ENCODE measurements at regions not wholly inside any gene's neighbourhood (a gene's known extent, or its start where the extent isn't known, plus 50 kb on each side); places are given as distances from the start of the nearest gene placed in this dataset.
"Not testable (repeated sequence)": the region's sequence is repeated elsewhere in the genome, so short reads cannot be mapped to it uniquely, and the experiment has no call there.

DNA sequence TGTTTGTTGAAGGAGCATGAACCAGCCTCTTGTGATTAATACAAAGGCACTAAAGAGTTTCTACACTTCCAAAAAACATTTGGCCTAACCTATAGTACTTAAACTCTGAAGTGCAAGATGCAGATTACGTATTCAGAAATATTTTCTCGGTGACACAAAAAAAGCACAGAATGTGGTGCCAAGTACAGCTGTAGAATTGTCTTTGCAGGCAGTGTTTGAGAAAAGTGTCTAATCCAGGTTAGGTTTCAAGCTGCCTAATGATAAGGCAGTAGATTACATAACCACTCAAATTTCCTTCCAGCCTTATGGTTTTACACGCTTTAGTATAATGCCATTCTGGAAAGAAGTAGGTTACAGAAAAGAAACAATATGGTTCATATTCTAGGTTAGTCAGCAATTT is 205.2 kb downstream of the KLHL28 start:
- DNase-seq (ENCODE audit: low read depth, low spot score): no peak
- in situ Hi-C loops (cut with HindIII; ENCODE audit: low pct_unique_long_range_greater_than_20kb, low sequenced_read_pairs): no loop called here

- in situ Hi-C loops (cut with HindIII; ENCODE audit: low pct_unique_long_range_greater_than_20kb, low sequenced_read_pairs): no loop called here
- DNase-seq (ENCODE audit: low read depth, low spot score): no peak
Observed at GRCh38 chr14:44745371-44745770, 216.4 kb downstream of the KLHL28 start.

DNA sequence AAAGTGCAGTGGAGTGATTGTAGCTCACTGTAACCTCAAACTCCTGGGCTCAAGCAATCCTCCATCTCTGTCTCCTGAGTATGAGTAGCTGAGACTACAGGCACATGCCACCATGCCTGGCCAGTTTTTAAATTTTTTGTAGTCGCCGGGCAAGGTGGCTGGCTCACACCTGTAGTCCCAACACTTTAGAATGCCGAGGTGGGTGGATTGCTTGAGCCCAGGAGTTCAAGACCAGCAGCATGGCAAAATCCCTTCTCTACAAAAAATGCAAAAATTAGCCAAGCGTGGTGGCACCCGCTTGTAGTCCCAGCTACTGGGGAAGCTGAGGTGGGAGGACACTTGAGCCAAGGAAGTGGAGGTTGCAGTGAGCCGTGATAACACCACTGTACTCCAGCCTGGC is 219.5 kb downstream of the KLHL28 start:
- in situ Hi-C loops (cut with HindIII; ENCODE audit: low pct_unique_long_range_greater_than_20kb, low sequenced_read_pairs): no loop called here
- no peak for DNase-seq (ENCODE audit: low read depth, low spot score)

DNA sequence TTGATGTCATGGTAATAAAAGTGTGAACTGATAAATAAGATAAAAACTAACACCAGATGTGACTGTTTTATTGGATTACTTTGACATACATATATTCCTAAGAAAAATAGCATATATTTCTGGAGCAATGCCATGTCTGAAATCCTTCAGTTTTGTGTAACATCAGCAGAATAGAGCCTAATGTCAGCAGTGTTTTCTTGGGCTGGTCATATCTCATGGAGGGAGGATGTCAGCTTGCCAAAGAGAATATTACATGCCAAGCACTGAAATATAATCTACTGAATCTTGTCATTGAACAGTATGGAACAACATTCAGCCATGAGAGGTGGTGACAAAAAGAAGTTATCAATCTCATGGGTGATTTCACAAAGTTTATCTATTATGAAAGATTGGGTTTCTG is 220.3 kb downstream of the KLHL28 start:
- DNase-seq (ENCODE audit: low read depth, low spot score): no peak
- in situ Hi-C loops (cut with HindIII; ENCODE audit: low pct_unique_long_range_greater_than_20kb, low sequenced_read_pairs): no loop called here

- in situ Hi-C loops (cut with HindIII; ENCODE audit: low pct_unique_long_range_greater_than_20kb, low sequenced_read_pairs): no loop called here
Observed at GRCh38 chr14:44736326-44736725, 225.4 kb downstream of the KLHL28 start.

GRCh38 chr14:44732144-44732543 is 225.1 kb upstream of the FSCB start:
- in situ Hi-C loops (cut with HindIII; ENCODE audit: low pct_unique_long_range_greater_than_20kb, low sequenced_read_pairs): no loop called here
- no peak for DNase-seq (ENCODE audit: low read depth, low spot score)

More at GRCh38 chr14:44736326-44736725, 225.4 kb downstream of the KLHL28 start:
- no peak for DNase-seq (ENCODE audit: low read depth, low spot score)

DNA sequence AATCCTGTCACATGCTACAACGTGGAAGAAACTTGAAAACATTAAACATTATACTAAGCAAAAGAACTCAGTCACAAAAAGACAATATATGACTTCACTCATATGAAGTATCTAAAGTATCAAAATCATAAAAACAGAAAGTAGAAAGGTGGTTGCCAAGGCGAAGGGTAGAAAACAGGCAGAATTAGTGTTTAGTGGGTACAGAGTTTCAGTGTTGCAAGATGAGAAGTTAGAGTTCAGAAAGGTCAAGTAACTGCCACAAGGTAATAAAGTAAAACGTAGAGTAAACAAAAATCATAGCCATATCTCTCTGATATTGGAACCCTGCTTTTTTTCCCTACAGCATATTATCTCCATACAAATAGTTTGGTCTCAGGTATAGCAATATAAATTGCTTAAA is 223.8 kb upstream of the FSCB start:
- in situ Hi-C loops (cut with HindIII; ENCODE audit: low pct_unique_long_range_greater_than_20kb, low sequenced_read_pairs): no loop called here
- no peak for DNase-seq (ENCODE audit: low read depth, low spot score)

DNA sequence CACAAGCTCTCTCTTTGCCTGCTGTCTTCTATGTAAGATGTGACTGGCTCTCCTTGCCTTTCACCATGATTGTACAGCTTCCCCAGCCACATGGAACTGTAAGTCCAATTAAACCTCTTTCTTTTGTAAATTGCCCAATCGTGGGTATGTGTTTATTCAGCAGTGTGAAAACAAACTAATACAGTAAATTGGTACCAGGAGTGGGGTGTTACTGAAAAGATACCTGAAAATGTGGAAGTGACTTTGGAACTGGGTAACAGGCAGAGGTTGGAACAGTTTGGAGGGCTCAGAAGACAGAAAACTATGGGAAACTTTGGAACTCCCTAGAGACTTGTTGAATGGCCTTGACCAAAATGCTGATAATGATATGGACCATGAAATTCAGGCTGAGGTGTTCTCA is 214.3 kb upstream of the FSCB start:
- in situ Hi-C loops (cut with HindIII; ENCODE audit: low pct_unique_long_range_greater_than_20kb, low sequenced_read_pairs); DNase-seq (ENCODE audit: low read depth, low spot score): not testable (repeated sequence)

GRCh38 chr14:44720707-44721106 is 213.6 kb upstream of the FSCB start:
- DNase-seq (ENCODE audit: low read depth, low spot score): no peak
- in situ Hi-C loops (cut with HindIII; ENCODE audit: low pct_unique_long_range_greater_than_20kb, low sequenced_read_pairs): no loop called here

DNA sequence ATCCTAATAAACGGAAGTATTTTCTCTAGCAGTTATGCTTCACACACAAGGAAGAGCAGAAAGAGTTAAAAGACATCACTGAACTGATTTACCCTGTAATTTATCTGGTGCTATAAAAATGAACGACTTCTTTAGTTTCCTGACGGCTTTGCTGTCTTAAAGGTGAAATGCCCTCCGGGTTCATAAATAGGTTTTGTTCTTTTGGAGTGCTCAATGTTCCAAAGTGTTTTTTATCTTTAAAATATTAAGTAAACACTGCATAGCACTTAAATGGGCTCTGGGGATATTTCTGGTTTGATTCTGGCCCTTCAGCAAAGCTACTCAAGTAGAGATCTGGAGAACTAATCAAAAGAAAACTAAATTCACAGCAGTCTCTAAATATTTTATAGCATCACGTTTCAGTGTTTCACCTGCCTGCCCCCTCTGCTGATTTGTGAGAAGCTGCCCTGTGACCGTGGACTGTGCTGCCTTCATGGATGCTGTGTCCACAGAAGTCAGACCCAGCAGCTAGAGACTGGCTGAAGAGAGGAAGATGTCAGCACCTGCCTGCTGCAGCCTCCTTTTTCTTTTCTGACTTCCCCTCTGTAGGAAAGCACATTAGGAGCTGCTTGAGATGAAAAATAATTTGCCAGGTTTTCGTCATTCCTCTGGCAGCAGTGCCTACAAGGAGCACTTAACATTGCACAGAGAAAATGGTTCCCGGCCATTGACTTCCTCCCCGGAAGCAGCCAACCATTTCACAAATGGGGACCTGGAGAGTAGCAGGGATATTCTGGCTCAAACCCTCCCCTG is 205.1 kb upstream of the FSCB start:
- no peak for DNase-seq (ENCODE audit: low read depth, low spot score)
- in situ Hi-C loops (cut with HindIII; ENCODE audit: low pct_unique_long_range_greater_than_20kb, low sequenced_read_pairs): no loop called here

DNA sequence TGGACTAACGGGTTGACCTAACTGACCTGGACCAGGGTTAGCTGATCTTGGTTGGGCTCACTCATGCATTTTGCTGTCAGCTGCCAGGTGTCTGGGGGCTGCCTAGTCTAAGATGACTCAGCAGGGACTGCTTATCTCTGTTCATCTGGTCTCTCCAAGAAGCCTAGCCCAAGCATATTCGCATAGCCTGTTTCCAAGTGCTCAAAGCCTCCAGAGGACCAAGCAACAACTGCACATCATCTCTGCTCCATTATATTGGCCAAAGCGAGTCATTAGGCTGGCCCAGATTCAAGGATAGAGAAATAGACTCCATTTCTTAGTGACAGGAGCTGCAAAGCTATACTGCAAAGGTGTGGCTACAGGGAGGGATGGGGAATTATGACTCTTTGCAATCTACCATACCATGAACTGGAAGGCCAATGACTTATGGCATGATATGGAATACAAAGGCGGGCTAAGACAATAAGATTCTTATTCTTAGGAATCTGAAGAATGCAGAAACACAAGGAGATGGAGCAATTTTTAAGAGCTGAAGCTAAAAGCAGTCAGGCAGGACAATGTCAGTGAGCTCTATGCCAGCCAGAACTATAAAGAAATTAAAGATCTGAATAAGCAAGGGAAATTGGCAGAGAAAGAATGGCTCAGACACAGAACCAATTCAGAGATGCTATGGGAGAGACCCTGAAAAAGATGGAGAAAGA is 194.6 kb upstream of the FSCB start:
- no peak for DNase-seq (ENCODE audit: low read depth, low spot score)
- in situ Hi-C loops (cut with HindIII; ENCODE audit: low pct_unique_long_range_greater_than_20kb, low sequenced_read_pairs): no loop called here

GRCh38 chr14:44700694-44701093 is 193.6 kb upstream of the FSCB start:
- no peak for DNase-seq (ENCODE audit: low read depth, low spot score)
- in situ Hi-C loops (cut with HindIII; ENCODE audit: low pct_unique_long_range_greater_than_20kb, low sequenced_read_pairs): no loop called here

GRCh38 chr14:44700184-44700583 is 193.1 kb upstream of the FSCB start:
- in situ Hi-C loops (cut with HindIII; ENCODE audit: low pct_unique_long_range_greater_than_20kb, low sequenced_read_pairs): no loop called here
- no peak for DNase-seq (ENCODE audit: low read depth, low spot score)

- no peak for DNase-seq (ENCODE audit: low read depth, low spot score)
- in situ Hi-C loops (cut with HindIII; ENCODE audit: low pct_unique_long_range_greater_than_20kb, low sequenced_read_pairs): no loop called here
Observed at GRCh38 chr14:44699391-44699790, 192.3 kb upstream of the FSCB start.

DNA sequence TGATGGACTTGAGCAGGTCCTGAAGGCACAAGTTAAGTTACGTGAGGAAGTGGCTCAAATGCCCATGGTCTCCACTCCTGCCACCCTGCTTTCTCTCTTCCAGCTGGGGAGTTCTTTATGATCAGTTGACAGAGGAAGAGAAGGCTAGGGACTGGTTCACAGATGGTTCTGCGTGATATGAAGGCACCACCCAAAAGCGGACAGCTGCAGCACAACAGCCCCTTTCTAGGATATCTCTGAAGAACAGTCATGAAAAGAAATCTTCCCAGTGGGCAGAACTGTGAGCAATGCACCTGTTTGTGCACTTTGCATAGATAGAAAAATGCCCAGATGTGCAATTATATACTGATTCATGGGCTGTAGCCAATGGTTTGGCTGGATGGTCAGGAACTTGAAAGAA is 162.4 kb upstream of the FSCB start:
- in situ Hi-C loops (cut with HindIII; ENCODE audit: low pct_unique_long_range_greater_than_20kb, low sequenced_read_pairs): no loop called here
- DNase-seq (ENCODE audit: low read depth, low spot score): no peak

GRCh38 chr14:44663136-44663535 is 156.1 kb upstream of the FSCB start:
- in situ Hi-C loops (cut with HindIII; ENCODE audit: low pct_unique_long_range_greater_than_20kb, low sequenced_read_pairs): no loop called here

GRCh38 chr14:44662250-44662891 is 155.3 kb upstream of the FSCB start:
- in situ Hi-C loops (cut with HindIII; ENCODE audit: low pct_unique_long_range_greater_than_20kb, low sequenced_read_pairs): no loop called here
- no peak for DNase-seq (ENCODE audit: low read depth, low spot score)

More at GRCh38 chr14:44663136-44663535, 156.1 kb upstream of the FSCB start:
- DNase-seq (ENCODE audit: low read depth, low spot score): no peak

DNA sequence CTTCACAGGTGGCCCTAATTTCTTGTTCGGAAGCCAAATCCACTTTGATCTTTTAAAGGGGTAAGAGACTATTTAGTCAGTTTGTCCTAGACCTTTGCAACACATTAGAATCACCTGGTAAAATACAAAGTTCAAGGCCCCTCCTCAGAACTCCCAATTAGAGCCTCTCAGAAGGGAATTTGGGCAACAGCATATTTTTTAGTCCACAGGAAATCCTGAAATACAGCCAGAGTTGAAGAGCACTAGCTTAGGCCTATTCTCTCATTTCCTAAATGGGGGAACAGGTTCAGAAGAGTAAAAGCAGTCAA is 151.3 kb upstream of the FSCB start:
- no peak for DNase-seq (ENCODE audit: low read depth, low spot score)
- in situ Hi-C loops (cut with HindIII; ENCODE audit: low pct_unique_long_range_greater_than_20kb, low sequenced_read_pairs): no loop called here
